ENCODE measurements at regions not wholly inside any gene's neighbourhood (a gene's known extent, or its start where the extent isn't known, plus 50 kb on each side); places are given as distances from the start of the nearest gene placed in this dataset.

- Histone ChIP-seq H3K36me3 (ENCODE audit: insufficient read depth, low read length) (no peaks in the 10 kb centered on the region), H3K27me3 (ENCODE audit: control insufficient read depth, insufficient read depth, low read length) (no peaks in the 10 kb centered on the region), H3K4me1 (ENCODE audit: control insufficient read depth, insufficient read depth, low read length) (no peaks in the 10 kb centered on the region), H3K9me3 (replicated peaks; ENCODE audit: low read length) (no peaks in the 10 kb centered on the region), H3K9ac (ENCODE audit: low read depth, low read length) (no peak overlapping the region), H3K4me2 (ENCODE audit: low read length) (no peak overlapping the region), H3K4me3 (ENCODE audit: low read length) (no peak overlapping the region)
Observed at GRCh38 chr5:97735209-97735608, 552.2 kb upstream of the RIOK2 start.

- Histone ChIP-seq H3K27me3 (ENCODE audit: control insufficient read depth, insufficient read depth, low read length) (no peaks in the 10 kb centered on the region), H3K4me1 (ENCODE audit: control insufficient read depth, insufficient read depth, low read length) (no peaks in the 10 kb centered on the region), H3K4me2 (ENCODE audit: low read length) (no peak overlapping the region), H3K9ac (ENCODE audit: low read depth, low read length) (no peak overlapping the region), H3K36me3 (ENCODE audit: insufficient read depth, low read length) (no peaks in the 10 kb centered on the region), H3K4me3 (ENCODE audit: low read length) (no peak overlapping the region), H3K9me3 (replicated peaks; ENCODE audit: low read length) (no peaks in the 10 kb centered on the region)
Observed at GRCh38 chr5:97737608-97738007, 554.6 kb upstream of the RIOK2 start.

- Histone ChIP-seq H3K36me3 (ENCODE audit: insufficient read depth, low read length) (no peaks in the 10 kb centered on the region), H3K27me3 (ENCODE audit: control insufficient read depth, insufficient read depth, low read length) (no peaks in the 10 kb centered on the region), H3K9ac (ENCODE audit: low read depth, low read length) (no peak overlapping the region)
Observed at GRCh38 chr5:97745817-97746216, 562.8 kb upstream of the RIOK2 start.

GRCh38 chr5:97750576-97750975, 567.5 kb upstream of the RIOK2 start:
- Histone ChIP-seq H3K9ac (ENCODE audit: low read depth, low read length) (no peak overlapping the region), H3K4me3 (ENCODE audit: low read length) (no peak overlapping the region), H3K27me3 (ENCODE audit: control insufficient read depth, insufficient read depth, low read length) (no peaks in the 10 kb centered on the region), H3K36me3 (ENCODE audit: insufficient read depth, low read length) (no peaks in the 10 kb centered on the region), H3K4me1 (ENCODE audit: control insufficient read depth, insufficient read depth, low read length) (no peaks in the 10 kb centered on the region), H3K9me3 (replicated peaks; ENCODE audit: low read length) (no peaks in the 10 kb centered on the region), H3K4me2 (ENCODE audit: low read length) (no peak overlapping the region)

More at GRCh38 chr5:97745817-97746216, 562.8 kb upstream of the RIOK2 start:
- Histone ChIP-seq H3K4me1 (ENCODE audit: control insufficient read depth, insufficient read depth, low read length) (no peaks in the 10 kb centered on the region), H3K4me2 (ENCODE audit: low read length) (no peak overlapping the region), H3K4me3 (ENCODE audit: low read length) (no peak overlapping the region), H3K9me3 (replicated peaks; ENCODE audit: low read length) (no peaks in the 10 kb centered on the region)

- no peak overlapping the region for H3K4me2 ChIP-seq (ENCODE audit: low read length)
Observed at GRCh38 chr5:97751540-97751939, 568.5 kb upstream of the RIOK2 start.

GRCh38 chr5:97752871-97753270, 569.8 kb upstream of the RIOK2 start:
- no peak overlapping the region for H3K4me2 ChIP-seq (ENCODE audit: low read length)
- no peak overlapping the region for H3K4me3 ChIP-seq (ENCODE audit: low read length)
- H3K4me1 ChIP-seq (ENCODE audit: control insufficient read depth, insufficient read depth, low read length), result no peaks in the 10 kb centered on the region
- no peaks in the 10 kb centered on the region for H3K9me3 ChIP-seq (replicated peaks; ENCODE audit: low read length)
- H3K27me3 ChIP-seq (ENCODE audit: control insufficient read depth, insufficient read depth, low read length), result no peaks in the 10 kb centered on the region
- no peaks in the 10 kb centered on the region for H3K36me3 ChIP-seq (ENCODE audit: insufficient read depth, low read length)
- no peak overlapping the region for H3K9ac ChIP-seq (ENCODE audit: low read depth, low read length)

More at GRCh38 chr5:97751540-97751939, 568.5 kb upstream of the RIOK2 start:
- Histone ChIP-seq H3K27me3 (ENCODE audit: control insufficient read depth, insufficient read depth, low read length) (no peaks in the 10 kb centered on the region), H3K9me3 (replicated peaks; ENCODE audit: low read length) (no peaks in the 10 kb centered on the region), H3K36me3 (ENCODE audit: insufficient read depth, low read length) (no peaks in the 10 kb centered on the region), H3K4me1 (ENCODE audit: control insufficient read depth, insufficient read depth, low read length) (no peaks in the 10 kb centered on the region), H3K4me3 (ENCODE audit: low read length) (no peak overlapping the region), H3K9ac (ENCODE audit: low read depth, low read length) (no peak overlapping the region)

GRCh38 chr5:97762483-97762882, 579.4 kb upstream of the RIOK2 start:
- Histone ChIP-seq H3K4me1 (ENCODE audit: control insufficient read depth, insufficient read depth, low read length) (peaks cover 3% of the 10 kb centered on the region), H3K4me2 (ENCODE audit: low read length) (no peak overlapping the region), H3K9ac (ENCODE audit: low read depth, low read length) (no peak overlapping the region), H3K27me3 (ENCODE audit: control insufficient read depth, insufficient read depth, low read length) (no peaks in the 10 kb centered on the region), H3K4me3 (ENCODE audit: low read length) (no peak overlapping the region), H3K9me3 (replicated peaks; ENCODE audit: low read length) (no peaks in the 10 kb centered on the region), H3K36me3 (ENCODE audit: insufficient read depth, low read length) (no peaks in the 10 kb centered on the region)

GRCh38 chr5:97764700-97765099, 581.7 kb upstream of the RIOK2 start:
- no peaks in the 10 kb centered on the region for H3K27me3 ChIP-seq (ENCODE audit: control insufficient read depth, insufficient read depth, low read length)
- no peaks in the 10 kb centered on the region for H3K36me3 ChIP-seq (ENCODE audit: insufficient read depth, low read length)
- no peak overlapping the region for H3K4me2 ChIP-seq (ENCODE audit: low read length)
- no peaks in the 10 kb centered on the region for H3K9me3 ChIP-seq (replicated peaks; ENCODE audit: low read length)
- H3K4me1 ChIP-seq (ENCODE audit: control insufficient read depth, insufficient read depth, low read length), result peaks cover 3% of the 10 kb centered on the region
- H3K9ac ChIP-seq (ENCODE audit: low read depth, low read length), result no peak overlapping the region
- H3K4me3 ChIP-seq (ENCODE audit: low read length), result no peak overlapping the region

GRCh38 chr5:97778451-97778850, 595.4 kb upstream of the RIOK2 start:
- no peak overlapping the region for H3K4me3 ChIP-seq (ENCODE audit: low read length)
- H3K27me3 ChIP-seq (ENCODE audit: control insufficient read depth, insufficient read depth, low read length), result no peaks in the 10 kb centered on the region
- no peak overlapping the region for H3K4me2 ChIP-seq (ENCODE audit: low read length)
- H3K9ac ChIP-seq (ENCODE audit: low read depth, low read length), result no peak overlapping the region
- H3K9me3 ChIP-seq (replicated peaks; ENCODE audit: low read length), result no peaks in the 10 kb centered on the region
- no peaks in the 10 kb centered on the region for H3K36me3 ChIP-seq (ENCODE audit: insufficient read depth, low read length)
- H3K4me1 ChIP-seq (ENCODE audit: control insufficient read depth, insufficient read depth, low read length), result no peaks in the 10 kb centered on the region

- no peak overlapping the region for H3K4me3 ChIP-seq (ENCODE audit: low read length)
- no peaks in the 10 kb centered on the region for H3K9me3 ChIP-seq (replicated peaks; ENCODE audit: low read length)
- no peak overlapping the region for H3K9ac ChIP-seq (ENCODE audit: low read depth, low read length)
- no peaks in the 10 kb centered on the region for H3K4me1 ChIP-seq (ENCODE audit: control insufficient read depth, insufficient read depth, low read length)
- H3K36me3 ChIP-seq (ENCODE audit: insufficient read depth, low read length), result no peaks in the 10 kb centered on the region
- H3K27me3 ChIP-seq (ENCODE audit: control insufficient read depth, insufficient read depth, low read length), result no peaks in the 10 kb centered on the region
- H3K4me2 ChIP-seq (ENCODE audit: low read length), result no peak overlapping the region
Observed at GRCh38 chr5:97788369-97788768, 605.3 kb upstream of the RIOK2 start.

- Histone ChIP-seq H3K36me3 (ENCODE audit: insufficient read depth, low read length) (no peaks in the 10 kb centered on the region), H3K4me1 (ENCODE audit: control insufficient read depth, insufficient read depth, low read length) (no peaks in the 10 kb centered on the region), H3K9me3 (replicated peaks; ENCODE audit: low read length) (no peaks in the 10 kb centered on the region), H3K9ac (ENCODE audit: low read depth, low read length) (no peak overlapping the region), H3K4me2 (ENCODE audit: low read length) (no peak overlapping the region), H3K4me3 (ENCODE audit: low read length) (no peak overlapping the region), H3K27me3 (ENCODE audit: control insufficient read depth, insufficient read depth, low read length) (no peaks in the 10 kb centered on the region)
Observed at GRCh38 chr5:97797994-97798451, 615.0 kb upstream of the RIOK2 start.

GRCh38 chr5:97801461-97801860, 618.4 kb upstream of the RIOK2 start:
- H3K36me3 ChIP-seq (ENCODE audit: insufficient read depth, low read length), result no peaks in the 10 kb centered on the region
- peaks cover 4% of the 10 kb centered on the region for H3K9me3 ChIP-seq (replicated peaks; ENCODE audit: low read length)
- H3K4me1 ChIP-seq (ENCODE audit: control insufficient read depth, insufficient read depth, low read length), result no peaks in the 10 kb centered on the region

More at GRCh38 chr5:97801461-97801860, 618.4 kb upstream of the RIOK2 start:
- Histone ChIP-seq H3K9ac (ENCODE audit: low read depth, low read length) (no peak overlapping the region), H3K27me3 (ENCODE audit: control insufficient read depth, insufficient read depth, low read length) (no peaks in the 10 kb centered on the region), H3K4me2 (ENCODE audit: low read length) (no peak overlapping the region), H3K4me3 (ENCODE audit: low read length) (no peak overlapping the region)
